ENCODE measurements at regions not wholly inside any gene's neighbourhood (a gene's known extent, or its start where the extent isn't known, plus 50 kb on each side); places are given as distances from the start of the nearest gene placed in this dataset.
"Not testable (repeated sequence)": the region's sequence is repeated elsewhere in the genome, so short reads cannot be mapped to it uniquely, and the experiment has no call there.

DNA sequence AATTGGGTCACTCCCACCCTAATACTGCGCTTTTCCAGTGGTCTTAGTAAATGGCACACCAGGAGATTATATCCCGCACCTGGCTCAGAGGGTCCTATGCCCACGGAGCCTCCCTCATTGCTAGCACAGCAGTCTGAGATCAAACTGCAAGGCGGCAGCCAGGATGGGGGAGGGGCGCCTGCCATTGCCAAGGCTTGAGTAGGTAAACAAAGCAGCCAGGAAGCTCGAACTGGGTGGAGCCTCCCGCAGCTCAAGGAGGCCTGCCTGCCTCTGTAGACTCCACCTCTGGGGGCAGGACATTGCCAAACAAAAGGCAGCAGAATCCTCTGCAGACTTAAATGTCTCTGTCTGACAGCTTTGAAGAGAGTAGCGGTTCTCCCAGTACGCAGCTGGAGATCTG lies 52.4 kb upstream of the PMPCB start:
- H3K4me2 ChIP-seq (ENCODE audit: low read length); H3K56ac ChIP-seq (ENCODE audit: low read length); H2AK5ac ChIP-seq (ENCODE audit: low read length); H4K5ac ChIP-seq (ENCODE audit: low read length); H3K4ac ChIP-seq (ENCODE audit: low read depth, low read length); H3K23ac ChIP-seq (ENCODE audit: low read length); H3K36me3 ChIP-seq (ENCODE audit: control insufficient read depth, insufficient read depth, low read length); H3K9ac ChIP-seq (ENCODE audit: low read length); H2BK120ac ChIP-seq (ENCODE audit: low read depth, low read length); H3K27ac ChIP-seq (ENCODE audit: low read depth, low read length); DNase-seq; H2BK5ac ChIP-seq (ENCODE audit: low read length); H3K79me2 ChIP-seq (ENCODE audit: control insufficient read depth, insufficient read depth, low read length); H2BK15ac ChIP-seq (replicated peaks; ENCODE audit: low read depth); H3K27me3 ChIP-seq (ENCODE audit: insufficient read depth, low read length, poor library complexity); H3K4me3 ChIP-seq (ENCODE audit: low read length); H3K18ac ChIP-seq (ENCODE audit: low read length); H3K4me1 ChIP-seq (ENCODE audit: control insufficient read depth, low read depth, low read length); H4K8ac ChIP-seq (ENCODE audit: low read depth, low read length); H3K79me1 ChIP-seq (ENCODE audit: low read length): not testable (repeated sequence)
- WGBS (ENCODE audit: extremely low coverage, insufficient coverage, low lambda C conversion rate) = no CpG with 5 or more reads among the region's 9 CpGs

DNA sequence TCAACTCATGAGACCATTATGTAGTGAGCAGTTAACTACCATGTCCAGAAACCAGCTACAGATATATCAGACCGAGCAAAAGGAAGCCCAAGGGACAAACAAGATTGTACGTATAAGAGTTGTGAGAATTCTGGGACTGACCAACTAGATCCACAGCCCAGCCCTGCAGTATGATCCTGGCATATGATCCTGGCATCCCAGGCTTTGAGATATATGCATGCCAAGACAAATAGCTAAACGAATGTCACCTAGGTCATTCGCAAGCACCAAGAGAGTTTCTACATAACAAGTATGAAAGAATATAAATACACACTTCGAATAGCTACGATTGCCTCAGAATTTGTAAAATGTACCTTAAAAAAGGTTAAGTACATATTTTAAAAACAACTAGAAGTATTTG lies 56.4 kb upstream of the PMPCB start:
- H2BK120ac ChIP-seq (ENCODE audit: low read depth, low read length) = no peak overlapping the region
- no peaks in the 10 kb centered on the region for H3K79me2 ChIP-seq (ENCODE audit: control insufficient read depth, insufficient read depth, low read length)
- H3K4ac ChIP-seq (ENCODE audit: low read depth, low read length) = no peak overlapping the region
- no peak overlapping the region for H3K9ac ChIP-seq (ENCODE audit: low read length)
- no peak overlapping the region for H3K23ac ChIP-seq (ENCODE audit: low read length)
- H3K27me3 ChIP-seq (ENCODE audit: insufficient read depth, low read length, poor library complexity) = no peaks in the 10 kb centered on the region
- no peak overlapping the region for H3K56ac ChIP-seq (ENCODE audit: low read length)
- no CpG with 5 or more reads among the region's 6 CpGs for WGBS (ENCODE audit: extremely low coverage, insufficient coverage, low lambda C conversion rate)
- no peak overlapping the region for H4K8ac ChIP-seq (ENCODE audit: low read depth, low read length)
- H3K79me1 ChIP-seq (ENCODE audit: low read length) = no peaks in the 10 kb centered on the region
- no peaks in the 10 kb centered on the region for H3K36me3 ChIP-seq (ENCODE audit: control insufficient read depth, insufficient read depth, low read length)
- H3K4me1 ChIP-seq (ENCODE audit: control insufficient read depth, low read depth, low read length) = no peaks in the 10 kb centered on the region
- no peak overlapping the region for H3K4me3 ChIP-seq (ENCODE audit: low read length)
- no peak overlapping the region for H3K18ac ChIP-seq (ENCODE audit: low read length)
- no peak overlapping the region for H3K27ac ChIP-seq (ENCODE audit: low read depth, low read length)
- H3K4me2 ChIP-seq (ENCODE audit: low read length) = no peak overlapping the region
- H2BK15ac ChIP-seq (replicated peaks; ENCODE audit: low read depth) = no peak overlapping the region
- no peak overlapping the region for H4K5ac ChIP-seq (ENCODE audit: low read length)
- H2AK5ac ChIP-seq (ENCODE audit: low read length) = no peak overlapping the region
- no peak overlapping the region for H2BK5ac ChIP-seq (ENCODE audit: low read length)
- no peak for DNase-seq

DNA sequence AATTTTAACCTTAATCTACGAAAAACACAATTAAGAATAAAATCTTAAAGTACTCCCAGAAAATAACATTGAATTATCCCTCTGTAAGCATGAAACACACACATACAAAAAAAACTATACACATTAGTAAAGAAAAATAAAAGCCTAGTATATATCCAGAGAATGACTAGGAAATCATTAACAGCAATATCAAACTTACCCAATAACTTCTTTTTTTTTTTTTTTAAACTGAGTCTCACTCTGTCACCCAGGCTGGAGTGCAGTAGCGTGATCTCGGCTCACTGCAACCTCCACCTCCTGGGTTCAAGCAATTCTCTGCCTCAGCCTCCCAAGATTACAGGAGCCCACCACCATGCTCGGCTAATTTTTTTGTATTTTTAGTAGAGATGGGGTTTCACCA lies 61.4 kb upstream of the PMPCB start:
- not testable (repeated sequence) for H2BK15ac ChIP-seq (replicated peaks; ENCODE audit: low read depth); H3K56ac ChIP-seq (ENCODE audit: low read length); H3K9ac ChIP-seq (ENCODE audit: low read length); H3K4me1 ChIP-seq (ENCODE audit: control insufficient read depth, low read depth, low read length); H3K4ac ChIP-seq (ENCODE audit: low read depth, low read length); H3K4me3 ChIP-seq (ENCODE audit: low read length); DNase-seq; H3K4me2 ChIP-seq (ENCODE audit: low read length); H2AK5ac ChIP-seq (ENCODE audit: low read length); H3K18ac ChIP-seq (ENCODE audit: low read length); H2BK5ac ChIP-seq (ENCODE audit: low read length); H4K5ac ChIP-seq (ENCODE audit: low read length); H3K23ac ChIP-seq (ENCODE audit: low read length); H3K27me3 ChIP-seq (ENCODE audit: insufficient read depth, low read length, poor library complexity); H3K36me3 ChIP-seq (ENCODE audit: control insufficient read depth, insufficient read depth, low read length); H3K79me1 ChIP-seq (ENCODE audit: low read length); H2BK120ac ChIP-seq (ENCODE audit: low read depth, low read length); H3K79me2 ChIP-seq (ENCODE audit: control insufficient read depth, insufficient read depth, low read length); H4K8ac ChIP-seq (ENCODE audit: low read depth, low read length); H3K27ac ChIP-seq (ENCODE audit: low read depth, low read length)
- WGBS (ENCODE audit: extremely low coverage, insufficient coverage, low lambda C conversion rate) = no CpG with 5 or more reads among the region's 4 CpGs

DNA sequence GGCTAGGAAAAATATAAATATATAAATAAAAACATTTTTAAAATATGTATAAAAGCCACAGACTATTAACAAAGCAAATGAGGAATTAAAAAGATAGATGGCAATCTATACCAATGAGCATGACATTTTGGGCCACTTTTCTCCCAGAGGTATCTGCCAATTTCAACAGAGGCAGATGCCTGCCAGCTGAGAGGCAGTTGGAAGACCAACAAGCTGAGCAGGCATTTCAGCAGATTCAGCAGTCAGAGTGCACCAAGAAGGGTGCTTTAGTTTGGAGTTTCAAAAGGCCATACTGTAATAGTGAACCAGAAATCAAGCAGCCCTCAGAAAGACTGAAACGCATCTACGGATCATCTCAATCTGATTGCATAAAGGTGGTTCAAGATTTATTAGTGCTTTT lies 62.4 kb upstream of the PMPCB start:
- H3K27ac ChIP-seq (ENCODE audit: low read depth, low read length); H3K4me1 ChIP-seq (ENCODE audit: control insufficient read depth, low read depth, low read length); H4K5ac ChIP-seq (ENCODE audit: low read length); H3K23ac ChIP-seq (ENCODE audit: low read length); H3K79me1 ChIP-seq (ENCODE audit: low read length); H3K4me2 ChIP-seq (ENCODE audit: low read length); H3K27me3 ChIP-seq (ENCODE audit: insufficient read depth, low read length, poor library complexity); H3K36me3 ChIP-seq (ENCODE audit: control insufficient read depth, insufficient read depth, low read length); H4K8ac ChIP-seq (ENCODE audit: low read depth, low read length); H2BK5ac ChIP-seq (ENCODE audit: low read length); H2BK120ac ChIP-seq (ENCODE audit: low read depth, low read length); H3K18ac ChIP-seq (ENCODE audit: low read length); H3K79me2 ChIP-seq (ENCODE audit: control insufficient read depth, insufficient read depth, low read length); H3K56ac ChIP-seq (ENCODE audit: low read length); H2AK5ac ChIP-seq (ENCODE audit: low read length); H3K9ac ChIP-seq (ENCODE audit: low read length); H2BK15ac ChIP-seq (replicated peaks; ENCODE audit: low read depth); H3K4me3 ChIP-seq (ENCODE audit: low read length); DNase-seq; H3K4ac ChIP-seq (ENCODE audit: low read depth, low read length): not testable (repeated sequence)
- no CpG with 5 or more reads among the region's 2 CpGs for WGBS (ENCODE audit: extremely low coverage, insufficient coverage, low lambda C conversion rate)

DNA sequence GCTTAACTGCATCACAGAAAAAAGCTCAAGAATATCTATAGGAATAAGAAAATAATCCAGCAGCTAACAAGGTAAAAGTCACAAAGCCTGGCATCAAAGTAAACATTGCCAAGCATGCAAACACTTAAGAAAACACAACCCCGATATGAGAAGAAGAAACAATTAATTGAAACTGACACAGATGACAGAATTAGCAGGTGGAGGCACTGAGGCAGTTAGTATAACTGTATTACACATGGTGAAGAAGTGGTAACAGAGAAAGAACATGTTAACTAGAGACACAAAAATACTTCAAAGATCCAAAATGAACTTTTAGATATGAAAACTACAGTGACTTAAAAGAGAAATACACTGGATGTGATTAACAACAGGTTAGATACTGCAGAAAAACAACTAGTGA lies 69.4 kb upstream of the PMPCB start:
- H3K79me2 ChIP-seq (ENCODE audit: control insufficient read depth, insufficient read depth, low read length); H3K4me2 ChIP-seq (ENCODE audit: low read length); DNase-seq; H2BK5ac ChIP-seq (ENCODE audit: low read length); H3K79me1 ChIP-seq (ENCODE audit: low read length); H3K4ac ChIP-seq (ENCODE audit: low read depth, low read length); H2BK15ac ChIP-seq (replicated peaks; ENCODE audit: low read depth); H3K4me3 ChIP-seq (ENCODE audit: low read length); H3K18ac ChIP-seq (ENCODE audit: low read length); H3K27ac ChIP-seq (ENCODE audit: low read depth, low read length); H4K8ac ChIP-seq (ENCODE audit: low read depth, low read length); H3K56ac ChIP-seq (ENCODE audit: low read length); H2AK5ac ChIP-seq (ENCODE audit: low read length); H3K4me1 ChIP-seq (ENCODE audit: control insufficient read depth, low read depth, low read length); H2BK120ac ChIP-seq (ENCODE audit: low read depth, low read length); H3K9ac ChIP-seq (ENCODE audit: low read length); H3K36me3 ChIP-seq (ENCODE audit: control insufficient read depth, insufficient read depth, low read length); H4K5ac ChIP-seq (ENCODE audit: low read length); H3K23ac ChIP-seq (ENCODE audit: low read length); H3K27me3 ChIP-seq (ENCODE audit: insufficient read depth, low read length, poor library complexity): not testable (repeated sequence)
- WGBS (ENCODE audit: extremely low coverage, insufficient coverage, low lambda C conversion rate) = no CpG with 5 or more reads among the region's 1 CpG

DNA sequence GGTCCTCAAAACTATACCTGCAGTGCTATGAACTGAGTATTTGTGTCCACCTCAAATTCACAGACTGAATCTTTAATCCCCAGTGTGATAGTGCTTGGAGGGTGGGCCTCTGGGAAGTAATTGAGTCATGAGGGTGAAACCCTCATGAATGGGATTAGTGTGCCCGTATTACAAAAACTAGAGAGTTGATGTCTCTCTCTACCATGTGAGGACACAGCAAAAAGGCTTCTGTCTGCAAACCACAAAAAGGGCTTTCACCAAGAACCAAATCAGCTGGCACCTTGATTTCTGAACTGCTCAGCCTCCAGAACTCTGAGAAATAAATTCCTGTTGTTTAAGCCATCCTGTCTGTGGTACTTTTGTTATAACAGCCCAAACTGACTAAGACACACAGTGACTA lies 71.4 kb upstream of the PMPCB start:
- not testable (repeated sequence) for H3K79me1 ChIP-seq (ENCODE audit: low read length); H3K4me1 ChIP-seq (ENCODE audit: control insufficient read depth, low read depth, low read length); H3K23ac ChIP-seq (ENCODE audit: low read length); H4K5ac ChIP-seq (ENCODE audit: low read length); H3K36me3 ChIP-seq (ENCODE audit: control insufficient read depth, insufficient read depth, low read length); DNase-seq; H3K27me3 ChIP-seq (ENCODE audit: insufficient read depth, low read length, poor library complexity); H2AK5ac ChIP-seq (ENCODE audit: low read length); H3K27ac ChIP-seq (ENCODE audit: low read depth, low read length); H3K56ac ChIP-seq (ENCODE audit: low read length); H2BK15ac ChIP-seq (replicated peaks; ENCODE audit: low read depth); H3K79me2 ChIP-seq (ENCODE audit: control insufficient read depth, insufficient read depth, low read length); H4K8ac ChIP-seq (ENCODE audit: low read depth, low read length); H3K4me3 ChIP-seq (ENCODE audit: low read length); H3K18ac ChIP-seq (ENCODE audit: low read length); H2BK120ac ChIP-seq (ENCODE audit: low read depth, low read length); H3K9ac ChIP-seq (ENCODE audit: low read length); H3K4me2 ChIP-seq (ENCODE audit: low read length); H2BK5ac ChIP-seq (ENCODE audit: low read length); H3K4ac ChIP-seq (ENCODE audit: low read depth, low read length)
- WGBS (ENCODE audit: extremely low coverage, insufficient coverage, low lambda C conversion rate) = no CpG with 5 or more reads among the region's 1 CpG
